ENCODE measurements at regions not wholly inside any gene's neighbourhood (a gene's known extent, or its start where the extent isn't known, plus 50 kb on each side); places are given as distances from the start of the nearest gene placed in this dataset.

DNA sequence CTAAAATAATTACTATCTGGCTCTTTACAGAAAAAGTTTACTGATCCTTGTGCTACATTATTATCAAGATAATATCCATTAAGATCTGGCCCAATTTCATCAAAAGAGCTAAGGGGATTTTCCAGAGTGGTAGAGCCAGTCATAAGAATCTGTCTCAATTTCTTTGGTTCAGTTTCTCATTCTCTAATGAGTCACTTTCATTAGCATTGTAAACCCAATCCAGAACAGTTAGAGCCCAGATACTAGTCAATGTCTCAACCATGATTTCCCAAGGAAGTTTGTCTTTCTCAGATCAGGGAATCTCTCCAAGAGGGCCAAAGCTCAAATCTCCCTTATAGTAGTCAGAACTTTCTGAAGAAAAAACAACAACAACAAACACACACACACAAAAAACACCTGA, 131.1 kb upstream of the PPP2R3A start:
- no peak for TF ChIP-seq CTCF (IDR thresholded peaks at IDR 0.05)
- ATAC-seq (no peak), DNase-seq (no peak), FAIRE-seq (no peak)
- Histone ChIP-seq H3K27ac (no peak overlapping the region), H3K36me3 (no peaks in the 10 kb centered on the region), H3K9me3 (no peaks in the 10 kb centered on the region), H3K4me1 (no peaks in the 10 kb centered on the region), H3K27me3 (no peaks in the 10 kb centered on the region), H3K4me3 (no peak overlapping the region)
- intact Hi-C loops (cut with DNase I) = no loop called here

DNA sequence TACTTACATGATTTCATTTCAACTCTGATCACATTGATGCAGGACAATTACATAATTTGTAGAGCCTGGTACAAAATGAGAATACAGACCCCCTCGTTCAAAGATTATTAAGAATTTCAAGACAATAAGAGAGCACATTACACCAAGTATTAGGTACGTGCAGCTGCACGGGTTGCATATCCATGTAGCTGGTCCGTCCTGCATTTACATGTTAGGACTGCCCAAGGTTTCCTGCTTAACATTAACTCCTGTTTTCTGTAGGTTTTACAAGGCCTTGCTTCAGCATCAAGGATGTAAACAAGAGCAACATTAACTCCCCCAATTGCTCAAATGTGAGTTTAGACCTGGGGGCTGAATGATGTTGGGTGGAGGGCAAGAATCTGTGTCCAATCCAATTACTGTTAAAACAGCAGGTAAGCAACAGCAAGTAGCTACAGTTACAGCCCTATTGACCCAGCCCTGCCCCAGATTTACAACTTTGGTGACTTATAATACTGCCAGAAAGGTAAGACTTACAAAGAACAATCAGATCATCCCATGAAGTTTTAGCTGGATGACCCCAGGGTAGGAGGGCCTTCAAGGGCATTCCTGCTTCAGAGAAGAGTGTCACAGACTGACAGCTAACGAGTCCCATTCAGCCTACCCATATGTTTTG, 127.4 kb upstream of the PPP2R3A start:
- WGBS, 2 donors = 67 to 77% methylated on average over 5 of the region's 5 CpGs
- ATAC-seq (no peak), DNase-seq (no peak), FAIRE-seq (no peak)
- Histone ChIP-seq H3K4me3 (no peak overlapping the region), H3K4me1 (no peaks in the 10 kb centered on the region), H3K36me3 (no peaks in the 10 kb centered on the region), H3K27me3 (no peaks in the 10 kb centered on the region), H3K27ac (no peak overlapping the region), H3K9me3 (no peaks in the 10 kb centered on the region)
- intact Hi-C loops (cut with DNase I) = no loop called here
- no peak for TF ChIP-seq CTCF (IDR thresholded peaks at IDR 0.05)

DNA sequence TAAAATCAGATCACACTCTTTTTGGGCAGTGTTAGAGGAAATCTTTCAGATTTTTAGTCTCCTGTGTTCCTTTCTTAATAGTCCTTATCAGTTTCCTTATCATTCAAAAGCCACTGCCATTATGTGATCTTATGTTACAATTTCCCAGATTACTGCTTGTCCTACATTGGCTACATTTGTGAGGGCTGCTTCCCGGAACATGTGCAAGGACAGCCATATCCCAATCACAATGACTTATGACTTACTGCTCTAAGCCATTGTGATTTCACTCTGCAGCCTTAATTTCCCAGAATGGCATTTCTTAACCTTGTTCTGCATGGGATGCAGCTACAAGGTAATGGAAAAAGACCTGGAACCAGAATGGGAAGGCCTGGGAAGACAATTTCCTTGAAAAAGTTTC, 125.1 kb upstream of the PPP2R3A start:
- H3K27me3 ChIP-seq = no peaks in the 10 kb centered on the region
- 61 to 64% methylated on average over 1 of the region's 1 CpG for WGBS, 2 donors
- no peak overlapping the region for H3K4me3 ChIP-seq
- DNase-seq (no peak), FAIRE-seq (no peak), ATAC-seq (no peak)
- H3K4me1 ChIP-seq = no peaks in the 10 kb centered on the region
- no peak for TF ChIP-seq CTCF (IDR thresholded peaks at IDR 0.05)
- H3K9me3 ChIP-seq = no peaks in the 10 kb centered on the region
- no peaks in the 10 kb centered on the region for H3K36me3 ChIP-seq
- H3K27ac ChIP-seq = no peak overlapping the region
- intact Hi-C loops (cut with DNase I) = no loop called here

DNA sequence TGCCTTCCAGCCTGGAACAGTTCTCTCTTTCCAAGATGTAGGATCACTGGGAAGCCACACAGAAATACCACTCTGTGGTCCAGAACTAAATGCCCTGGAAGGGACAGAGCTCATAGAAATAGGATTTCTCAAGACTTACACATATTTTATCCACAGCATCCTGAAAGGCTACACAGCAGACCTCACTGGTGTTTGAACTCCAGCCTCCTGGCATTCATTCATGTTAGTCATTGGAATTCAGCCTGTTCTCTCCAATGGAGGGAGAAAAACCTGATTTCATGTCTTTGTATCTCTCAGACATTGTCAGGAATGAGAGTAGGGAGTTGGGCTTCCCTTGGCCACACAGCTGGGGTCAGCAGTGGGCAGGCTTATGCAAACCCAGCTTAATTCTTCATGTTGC, 121.1 kb upstream of the PPP2R3A start:
- no peak for FAIRE-seq
- intact Hi-C loops (cut with DNase I) = no loop called here
- TF ChIP-seq CTCF (IDR thresholded peaks at IDR 0.05) = no peak
- Histone ChIP-seq H3K36me3 (no peaks in the 10 kb centered on the region), H3K9me3 (no peaks in the 10 kb centered on the region), H3K4me3 (no peak overlapping the region), H3K27ac (no peak overlapping the region), H3K27me3 (no peaks in the 10 kb centered on the region), H3K4me1 (no peaks in the 10 kb centered on the region)
- ATAC-seq = no peak
- DNase-seq = no peak

GRCh38 chr3:135848051-135848450, 117.5 kb upstream of the PPP2R3A start:
- intact Hi-C loops (cut with DNase I) = no loop called here
- Histone ChIP-seq H3K27me3 (no peaks in the 10 kb centered on the region), H3K36me3 (no peaks in the 10 kb centered on the region), H3K27ac (no peak overlapping the region), H3K4me1 (no peaks in the 10 kb centered on the region), H3K9me3 (no peaks in the 10 kb centered on the region), H3K4me3 (no peak overlapping the region)
- 78 to 80% methylated on average over 1 of the region's 1 CpG for WGBS, 2 donors
- no peak for ATAC-seq
- no peak for FAIRE-seq
- TF ChIP-seq CTCF (IDR thresholded peaks at IDR 0.05) = no peak
- no peak for DNase-seq
